Stimulated activated naive B cell treated with anti-CD40 and anti-IgM and Interleukin-4, amounts not matched to agents 10 μg/mL and 1 μg/mL and 100 μg/mL, for 72 hours (primary cell): ENCODE measurements at regions not wholly inside any gene's neighbourhood (a gene's known extent, or its start where the extent isn't known, plus 50 kb on each side); places are given as distances from the start of the nearest gene placed in this dataset.

Source experiments
- ATAC-seq, 2 donors: fragments of 150-1000 bp; cut with Tn5 transposase; replicated peaks; 2 replicates each; pipeline ENCODE4 v1.10.0; 2021; ENCODE audit warnings: moderate library complexity in 1 of 2
- DNase-seq: peaks from one replicate; pipeline ENCODE4 v3.0.0; 2021
- H3K27ac Mint-ChIP-seq: one replicate; pipeline ENCODE4 v1.8.0; 2022; ENCODE audit warnings: mild to moderate bottlenecking, mixed read lengths
- H3K27me3 Mint-ChIP-seq, 2 donors: one replicate each; pipeline ENCODE4 v1.8.0; 2022; ENCODE audit warnings: mixed read lengths in 2 of 2
- H3K36me3 Mint-ChIP-seq, 2 donors: one replicate each; pipeline ENCODE4 v1.8.0; 2022; ENCODE audit warnings: mixed read lengths in 2 of 2, mild to moderate bottlenecking in 1 of 2
- H3K4me1 Mint-ChIP-seq, 2 donors: one replicate each; pipeline ENCODE4 v1.8.0; 2022; ENCODE audit warnings: mixed read lengths in 2 of 2, mild to moderate bottlenecking in 1 of 2
- H3K4me3 Mint-ChIP-seq, 2 donors: one replicate each; pipeline ENCODE4 v1.8.0; 2022; ENCODE audit warnings: mild to moderate bottlenecking in 2 of 2, mixed read lengths in 2 of 2, moderate library complexity in 1 of 2
- H3K9me3 Mint-ChIP-seq, 2 donors: one replicate each; pipeline ENCODE4 v1.8.0; 2022; ENCODE audit warnings: mixed read lengths in 2 of 2, mild to moderate bottlenecking in 1 of 2

- Mint-ChIP-seq H3K27me3 (no peaks in the 10 kb centered on the region), H3K4me3 (no peak overlapping the region), H3K4me1 (no peaks in the 10 kb centered on the region), H3K9me3 (peaks cover 17 to 23% of the 10 kb centered on the region in 2 donors), H3K27ac (no peak overlapping the region), H3K36me3 (no peaks in the 10 kb centered on the region)
- ATAC-seq (no peak), DNase-seq (no peak)
These were observed 422.6 kb downstream of the HTR1B start for GRCh38 chr6:77040568-77041195.

GRCh38 chr6:77038807-77039206 is 424.5 kb downstream of the HTR1B start:
- no peak for DNase-seq

GRCh38 chr6:77037439-77037838 is 425.9 kb downstream of the HTR1B start:
- no peaks in the 10 kb centered on the region for H3K4me1 Mint-ChIP-seq

More at GRCh38 chr6:77038807-77039206, 424.5 kb downstream of the HTR1B start:
- Mint-ChIP-seq H3K27me3 (no peaks in the 10 kb centered on the region), H3K4me1 (no peaks in the 10 kb centered on the region), H3K36me3 (no peaks in the 10 kb centered on the region), H3K9me3 (peaks cover 17 to 23% of the 10 kb centered on the region in 2 donors), H3K4me3 (no peak overlapping the region), H3K27ac (no peak overlapping the region)
- ATAC-seq = no peak

GRCh38 chr6:77036400-77036799 is 426.9 kb downstream of the HTR1B start:
- DNase-seq (no peak), ATAC-seq (no peak)
- no peak overlapping the region for H3K27ac Mint-ChIP-seq
- no peak overlapping the region for H3K4me3 Mint-ChIP-seq
- no peaks in the 10 kb centered on the region for H3K27me3 Mint-ChIP-seq
- H3K9me3 Mint-ChIP-seq = peaks cover 17 to 23% of the 10 kb centered on the region in 2 donors
- no peaks in the 10 kb centered on the region for H3K36me3 Mint-ChIP-seq
- H3K4me1 Mint-ChIP-seq = no peaks in the 10 kb centered on the region

More at GRCh38 chr6:77037439-77037838, 425.9 kb downstream of the HTR1B start:
- Mint-ChIP-seq H3K4me3 (no peak overlapping the region), H3K36me3 (no peaks in the 10 kb centered on the region), H3K9me3 (peaks cover 17 to 23% of the 10 kb centered on the region in 2 donors), H3K27ac (no peak overlapping the region), H3K27me3 (no peaks in the 10 kb centered on the region)
- DNase-seq = no peak
- no peak for ATAC-seq

GRCh38 chr6:77034161-77034560 is 429.1 kb downstream of the HTR1B start:
- no peaks in the 10 kb centered on the region for H3K36me3 Mint-ChIP-seq
- H3K4me1 Mint-ChIP-seq = no peaks in the 10 kb centered on the region
- H3K4me3 Mint-ChIP-seq = no peak overlapping the region
- H3K27ac Mint-ChIP-seq = no peak overlapping the region
- H3K9me3 Mint-ChIP-seq = peaks cover 17 to 19% of the 10 kb centered on the region in 2 donors
- no peaks in the 10 kb centered on the region for H3K27me3 Mint-ChIP-seq
- ATAC-seq (no peak), DNase-seq (no peak)

GRCh38 chr6:77030929-77031674 is 432.2 kb downstream of the HTR1B start:
- H3K4me3 Mint-ChIP-seq = no peak overlapping the region
- H3K27ac Mint-ChIP-seq = no peak overlapping the region
- no peaks in the 10 kb centered on the region for H3K27me3 Mint-ChIP-seq
- ATAC-seq (no peak), DNase-seq (no peak)
- peaks cover 0 to 3% of the 10 kb centered on the region in 2 donors for H3K9me3 Mint-ChIP-seq
- no peaks in the 10 kb centered on the region for H3K4me1 Mint-ChIP-seq
- no peaks in the 10 kb centered on the region for H3K36me3 Mint-ChIP-seq

- DNase-seq (no peak), ATAC-seq (no peak)
- H3K4me3 Mint-ChIP-seq = no peak overlapping the region
- no peak overlapping the region for H3K27ac Mint-ChIP-seq
- no peaks in the 10 kb centered on the region for H3K27me3 Mint-ChIP-seq
- no peaks in the 10 kb centered on the region for H3K9me3 Mint-ChIP-seq
- H3K36me3 Mint-ChIP-seq = no peaks in the 10 kb centered on the region
- no peaks in the 10 kb centered on the region for H3K4me1 Mint-ChIP-seq
These were observed 436.9 kb downstream of the HTR1B start for GRCh38 chr6:77026341-77026740.

- H3K4me3 Mint-ChIP-seq = no peak overlapping the region
These were observed 437.5 kb downstream of the HTR1B start for GRCh38 chr6:77025736-77026223.

GRCh38 chr6:77021778-77022177 is 441.5 kb downstream of the HTR1B start:
- no peaks in the 10 kb centered on the region for H3K4me1 Mint-ChIP-seq
- H3K27ac Mint-ChIP-seq = no peak overlapping the region
- H3K36me3 Mint-ChIP-seq = no peaks in the 10 kb centered on the region
- no peak overlapping the region for H3K4me3 Mint-ChIP-seq
- no peaks in the 10 kb centered on the region for H3K27me3 Mint-ChIP-seq
- no peak for DNase-seq
- no peaks in the 10 kb centered on the region for H3K9me3 Mint-ChIP-seq
- ATAC-seq = no peak

More at GRCh38 chr6:77025736-77026223, 437.5 kb downstream of the HTR1B start:
- H3K27ac Mint-ChIP-seq = no peak overlapping the region
- H3K27me3 Mint-ChIP-seq = no peaks in the 10 kb centered on the region
- ATAC-seq = no peak
- DNase-seq = no peak
- H3K9me3 Mint-ChIP-seq = no peaks in the 10 kb centered on the region
- H3K4me1 Mint-ChIP-seq = no peaks in the 10 kb centered on the region
- H3K36me3 Mint-ChIP-seq = no peaks in the 10 kb centered on the region

- Mint-ChIP-seq H3K4me1 (no peaks in the 10 kb centered on the region), H3K27ac (no peak overlapping the region), H3K4me3 (no peak overlapping the region), H3K36me3 (no peaks in the 10 kb centered on the region), H3K9me3 (no peaks in the 10 kb centered on the region), H3K27me3 (no peaks in the 10 kb centered on the region)
- DNase-seq (no peak), ATAC-seq (no peak)
These were observed 442.1 kb downstream of the HTR1B start for GRCh38 chr6:77021232-77021631.

- no peak overlapping the region for H3K4me3 Mint-ChIP-seq
- H3K4me1 Mint-ChIP-seq = no peaks in the 10 kb centered on the region
- H3K36me3 Mint-ChIP-seq = no peaks in the 10 kb centered on the region
- no peaks in the 10 kb centered on the region for H3K27me3 Mint-ChIP-seq
- no peak for ATAC-seq
- no peak overlapping the region for H3K27ac Mint-ChIP-seq
- DNase-seq = no peak
- H3K9me3 Mint-ChIP-seq = peaks cover 0 to 6% of the 10 kb centered on the region in 2 donors
These were observed 444.2 kb downstream of the HTR1B start for GRCh38 chr6:77019081-77019480.

GRCh38 chr6:77017537-77017936 is 445.8 kb downstream of the HTR1B start:
- H3K27ac Mint-ChIP-seq = no peak overlapping the region
- H3K9me3 Mint-ChIP-seq = peaks cover 0 to 9% of the 10 kb centered on the region in 2 donors
- H3K36me3 Mint-ChIP-seq = no peaks in the 10 kb centered on the region
- H3K4me1 Mint-ChIP-seq = no peaks in the 10 kb centered on the region
- DNase-seq (no peak), ATAC-seq (no peak)
- H3K27me3 Mint-ChIP-seq = no peaks in the 10 kb centered on the region
- H3K4me3 Mint-ChIP-seq = no peak overlapping the region

- no peaks in the 10 kb centered on the region for H3K4me1 Mint-ChIP-seq
- H3K27ac Mint-ChIP-seq = no peak overlapping the region
- no peaks in the 10 kb centered on the region for H3K27me3 Mint-ChIP-seq
- peaks cover 9 to 13% of the 10 kb centered on the region in 2 donors for H3K9me3 Mint-ChIP-seq
- ATAC-seq = no peak
- no peak for DNase-seq
- no peaks in the 10 kb centered on the region for H3K36me3 Mint-ChIP-seq
- H3K4me3 Mint-ChIP-seq = no peak overlapping the region
These were observed 447.9 kb downstream of the HTR1B start for GRCh38 chr6:77015350-77015749.

GRCh38 chr6:77011929-77012545 is 451.3 kb downstream of the HTR1B start:
- no peak for DNase-seq
- Mint-ChIP-seq H3K27ac (no peak overlapping the region), H3K36me3 (no peaks in the 10 kb centered on the region), H3K4me3 (no peak overlapping the region), H3K4me1 (no peaks in the 10 kb centered on the region), H3K9me3 (peaks cover 16 to 20% of the 10 kb centered on the region in 2 donors), H3K27me3 (no peaks in the 10 kb centered on the region)
- peak in 1 of 2 donors; percentile 12 for ATAC-seq
